GM21529 (cell line): ENCODE measurements at regions not wholly inside any gene's neighbourhood (a gene's known extent, or its start where the extent isn't known, plus 50 kb on each side); places are given as distances from the start of the nearest gene placed in this dataset.

ENCODE experiments used
- ATAC-seq: cut with Tn5 transposase; IDR thresholded peaks from one replicate; pipeline ENCODE4 v1.9.1; 2021; ENCODE audit not compliant: unreplicated experiment

GRCh38 chr4:130403221-130403620, 1307.3 kb downstream of the C4orf33 start:
- ATAC-seq, result no peak

- ATAC-seq, result no peak
Measured at GRCh38 chr4:130416228-130416627, 1320.3 kb downstream of the C4orf33 start.

- no peak for ATAC-seq
Measured at GRCh38 chr4:130419211-130419975, 1323.4 kb downstream of the C4orf33 start.

- no peak for ATAC-seq
Measured at GRCh38 chr4:130422261-130422660, 1326.3 kb downstream of the C4orf33 start.

GRCh38 chr4:130424211-130424610, 1328.3 kb downstream of the C4orf33 start:
- ATAC-seq, result no peak

- no peak for ATAC-seq
Measured at GRCh38 chr4:130432289-130432688, 1336.3 kb downstream of the C4orf33 start.

- ATAC-seq, result no peak
Measured at GRCh38 chr4:130449741-130450140, 1353.8 kb downstream of the C4orf33 start.

GRCh38 chr4:130468340-130468739, 1372.4 kb downstream of the C4orf33 start:
- ATAC-seq, result no peak

GRCh38 chr4:130478406-130478805, 1382.5 kb downstream of the C4orf33 start:
- ATAC-seq, result no peak

- no peak for ATAC-seq
Measured at GRCh38 chr4:130479020-130479419, 1383.1 kb downstream of the C4orf33 start.

- no peak for ATAC-seq
Measured at GRCh38 chr4:130479674-130480073, 1383.7 kb downstream of the C4orf33 start.

GRCh38 chr4:130484826-130485225, 1388.9 kb downstream of the C4orf33 start:
- no peak for ATAC-seq

- no peak for ATAC-seq
Measured at GRCh38 chr4:130485371-130485770, 1389.4 kb downstream of the C4orf33 start.

- no peak for ATAC-seq
Measured at GRCh38 chr4:130486186-130486585, 1390.2 kb downstream of the C4orf33 start.

- no peak for ATAC-seq
Measured at GRCh38 chr4:130486841-130487240, 1390.9 kb downstream of the C4orf33 start.

GRCh38 chr4:130510661-130511060, 1414.7 kb downstream of the C4orf33 start:
- ATAC-seq, result no peak

GRCh38 chr4:130511776-130512175, 1415.8 kb downstream of the C4orf33 start:
- no peak for ATAC-seq

- ATAC-seq, result no peak
Measured at GRCh38 chr4:130524057-130524456, 1428.1 kb downstream of the C4orf33 start.

GRCh38 chr4:130530505-130530904, 1434.6 kb downstream of the C4orf33 start:
- ATAC-seq, result no peak

- no peak for ATAC-seq
Measured at GRCh38 chr4:130534651-130535050, 1438.7 kb downstream of the C4orf33 start.

GRCh38 chr4:130542953-130543352, 1447.0 kb downstream of the C4orf33 start:
- no peak for ATAC-seq

GRCh38 chr4:130545171-130545570, 1449.2 kb downstream of the C4orf33 start:
- ATAC-seq, result no peak

- no peak for ATAC-seq
Measured at GRCh38 chr4:130545596-130545995, 1449.6 kb downstream of the C4orf33 start.
